GM13976 (cell line): ENCODE measurements at regions not wholly inside any gene's neighbourhood (a gene's known extent, or its start where the extent isn't known, plus 50 kb on each side); places are given as distances from the start of the nearest gene placed in this dataset.
"Not testable (repeated sequence)": the region's sequence is repeated elsewhere in the genome, so short reads cannot be mapped to it uniquely, and the experiment has no call there.

Experiments used
- DNase-seq: peaks from one replicate; pipeline ENCODE4 v3.0.0; 2012; ENCODE audit warnings: low spot score
- CTCF ChIP-seq: IDR thresholded peaks from 2 replicates; pipeline ENCODE4 v1.5.1; 2012; ENCODE audit warnings: borderline replicate concordance, mild to moderate bottlenecking; ENCODE audit not compliant: insufficient read depth; ENCODE audit errors: extremely low read depth, missing control alignments, control extremely low read depth
- in situ Hi-C: fragments of 300-500 bp; cut with MboI; formaldehyde crosslinking; loops from one replicate; pipeline ENCODE4 v1.12.0; 2022; ENCODE audit warnings: low sequenced_read_pairs, mixed read lengths, inconsistent platforms; ENCODE audit not compliant: unreplicated experiment

GRCh38 chr6:10080561-10080960 lies 334.3 kb downstream of the TFAP2A start:
- TF ChIP-seq CTCF, result no peak
- in situ Hi-C loops, result no loop called here
- no peak for DNase-seq

- no peak for DNase-seq
- in situ Hi-C loops, result no loop called here
- no peak for TF ChIP-seq CTCF
Observed at GRCh38 chr6:10078581-10078980, 336.3 kb downstream of the TFAP2A start.

DNA sequence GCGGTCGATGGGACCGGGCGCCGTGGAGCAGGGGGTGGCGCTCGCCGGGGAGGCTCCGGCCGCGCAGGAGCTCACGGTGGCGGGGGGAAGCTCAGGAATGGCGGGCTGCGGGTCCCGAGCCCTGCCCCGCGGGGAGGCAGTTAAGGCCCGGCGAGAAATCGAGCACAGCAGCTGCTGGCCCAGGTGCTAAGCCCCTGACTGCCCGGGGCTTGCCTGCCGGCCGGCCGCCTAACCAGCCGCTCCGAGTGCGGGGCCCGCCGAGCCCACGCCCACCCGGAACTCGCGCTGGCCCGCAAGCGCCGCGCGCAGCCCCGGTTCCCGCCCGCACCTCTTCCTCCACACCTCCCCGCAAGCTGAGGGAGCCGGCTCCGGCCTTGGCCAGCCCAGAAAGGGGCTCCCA lies 340.1 kb downstream of the TFAP2A start:
- DNase-seq, in situ Hi-C loops: not testable (repeated sequence)

GRCh38 chr6:10073341-10073740 lies 341.5 kb downstream of the TFAP2A start:
- DNase-seq, result no peak
- TF ChIP-seq CTCF, result no peak
- in situ Hi-C loops, result no loop called here

DNA sequence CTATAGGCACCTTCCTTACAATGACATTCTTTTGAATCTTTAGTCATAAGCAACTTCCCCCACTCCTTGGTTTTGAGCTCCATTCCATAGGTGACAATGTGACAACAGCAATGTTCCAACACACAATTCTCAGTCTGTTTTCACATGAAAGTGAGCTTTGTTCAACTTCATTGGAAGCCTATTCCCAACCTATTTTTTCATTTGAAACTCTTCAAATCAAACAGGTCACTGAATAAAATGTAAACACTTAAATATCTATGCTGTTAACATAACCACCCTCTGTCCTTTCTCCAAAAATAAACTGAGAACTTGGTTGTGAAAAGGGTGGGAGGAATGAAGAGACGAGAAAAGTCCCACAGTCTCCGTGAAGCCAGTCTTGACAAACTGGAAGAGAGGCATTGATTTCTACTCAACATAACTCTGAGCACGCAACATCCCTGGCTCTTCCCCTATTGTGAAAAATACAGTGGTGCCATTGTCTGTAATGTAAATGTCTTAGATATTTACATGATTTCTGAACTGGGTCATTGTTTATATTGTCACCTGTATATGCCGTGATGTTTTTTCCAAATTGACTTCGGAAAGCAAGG lies 343.1 kb downstream of the TFAP2A start:
- in situ Hi-C loops, result no loop called here
- TF ChIP-seq CTCF, result no peak
- no peak for DNase-seq

DNA sequence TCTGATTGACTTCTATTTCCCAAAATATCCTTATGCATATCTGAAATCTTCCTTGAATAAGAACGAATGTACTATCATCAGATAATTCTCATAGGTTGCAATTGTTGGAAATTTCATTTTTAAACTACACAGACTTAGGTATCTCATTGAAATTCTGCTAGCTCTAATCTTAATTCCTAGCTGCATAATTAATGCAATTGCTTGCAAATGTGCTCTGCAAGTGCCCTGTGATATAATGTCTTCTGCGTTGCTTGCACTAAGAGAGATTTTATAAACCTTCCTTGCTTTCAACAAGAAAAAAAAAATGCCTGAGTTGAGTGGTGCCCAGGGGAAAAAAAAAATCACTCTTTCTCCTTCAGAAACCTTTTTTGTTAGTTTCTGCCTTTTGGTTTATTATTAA lies 354.9 kb downstream of the TFAP2A start:
- no peak for DNase-seq
- no peak for TF ChIP-seq CTCF
- in situ Hi-C loops, result no loop called here

- DNase-seq, result no peak
- in situ Hi-C loops, result no loop called here
- no peak for TF ChIP-seq CTCF
Observed at GRCh38 chr6:10054672-10055071, 360.2 kb downstream of the TFAP2A start.
